ENCODE measurements at regions not wholly inside any gene's neighbourhood (a gene's known extent, or its start where the extent isn't known, plus 50 kb on each side); places are given as distances from the start of the nearest gene placed in this dataset.

- Histone ChIP-seq H3K9me2 (ENCODE audit: insufficient read depth) (no peaks in the 10 kb centered on the region), H3K79me2 (ENCODE audit: insufficient read depth, low read length) (no peaks in the 10 kb centered on the region), H3K36me3 (ENCODE audit: control insufficient read depth in 1 of 2, insufficient read depth in 2 of 2, low read length in 2 of 2) (no peaks in the 10 kb centered on the region), H3K9me3 (ENCODE audit: control insufficient read depth in 1 of 2, insufficient read depth in 1 of 2, low read depth in 1 of 2, low read length in 2 of 2) (no peaks in the 10 kb centered on the region), H2AFZ (ENCODE audit: low read depth, low read length, poor library complexity, severe bottlenecking) (peak overlapping the region; percentile 100), H4K20me1 (ENCODE audit: insufficient read depth) (no peaks in the 10 kb centered on the region), H3K4me3 (replicated peaks in 1 of 2; ENCODE audit: low read depth in 1 of 2, low read length in 2 of 2) (no peak overlapping the region), H3K9ac (ENCODE audit: low read length) (no peak overlapping the region), H3K4me2 (ENCODE audit: low read length) (peak overlapping the region; percentile 17; the same call in 1 of the 2 replicates), H3K4me1 (ENCODE audit: control insufficient read depth in 1 of 2, insufficient read depth in 2 of 2, low read length in 2 of 2) (peaks cover 0 to 6% of the 10 kb centered on the region in 2 experiments; a peak in 2 of 4 replicates), H3K27ac (ENCODE audit: low read depth, low read length) (no peak overlapping the region), H3K27me3 (ENCODE audit: insufficient read depth, low read length) (no peaks in the 10 kb centered on the region)
- TF ChIP-seq SIN3A (IDR thresholded peaks at IDR 0.05; ENCODE audit: low read depth) (no peak), POLR2A (IDR thresholded peaks at IDR 0.05; ENCODE audit: borderline replicate concordance, extremely low read depth, insufficient read depth, insufficient read length) (no peak), YY1 (IDR thresholded peaks at IDR 0.05; ENCODE audit: extremely low read depth, insufficient replicate concordance, low read depth, low read length) (no peak), RAD21 (IDR thresholded peaks at IDR 0.05; ENCODE audit: low read depth) (peak; percentile 78), CTCF (IDR thresholded peaks at IDR 0.05 in 2 of 3, conservative IDR thresholded peaks at IDR 0.05 in 1 of 3; ENCODE audit: borderline replicate concordance in 1 of 3, insufficient read depth in 1 of 3, low read depth in 2 of 3, low read length in 2 of 3) (peak; percentile 64 to 76 (median 68); a peak in 5 of 6 replicates)
- ChIA-PET RAD21 (ENCODE audit: low non-redundant PET in 1 of 2, low total read pairs in 2 of 2, uncharacterized antibody in 2 of 2, unreplicated experiment in 2 of 2) (interaction anchor here (0.7 to 1.3 kb wide), 6 partner anchors 11 to 138 kb away, joined by 3 to 7 read pairs (median 5); partner anchors contain the start of gene RNF182 (in 1 of the 2)), POLR2A (interaction anchor here (1.0 kb wide), 1 partner anchor 133 kb away, joined by 3 read pairs; no protein-coding TSS in a partner anchor), CTCF (interaction anchor here (0.6 to 3.2 kb wide), 18 partner anchors 10 to 138 kb away, joined by 3 to 52 read pairs (median 5); partner anchors contain the start of gene RNF182)
- DNase-seq (ENCODE audit: low read depth, low spot score) (peak; percentile 51), ATAC-seq (peak; percentile 96)
- intact Hi-C loops (cut with micrococcal nuclease): loop anchor here (1.0 kb wide), 1 partner anchor 137 kb away; no protein-coding TSS in a partner anchor
- BruUV-seq (replicated peaks): no TSS peak
These were observed 71.0 kb upstream of the CD83 start for GRCh38 chr6:14046476-14047068.

Data from HCT116 (cell line).